ENCODE measurements at regions not wholly inside any gene's neighbourhood (a gene's known extent, or its start where the extent isn't known, plus 50 kb on each side); places are given as distances from the start of the nearest gene placed in this dataset.

DNA sequence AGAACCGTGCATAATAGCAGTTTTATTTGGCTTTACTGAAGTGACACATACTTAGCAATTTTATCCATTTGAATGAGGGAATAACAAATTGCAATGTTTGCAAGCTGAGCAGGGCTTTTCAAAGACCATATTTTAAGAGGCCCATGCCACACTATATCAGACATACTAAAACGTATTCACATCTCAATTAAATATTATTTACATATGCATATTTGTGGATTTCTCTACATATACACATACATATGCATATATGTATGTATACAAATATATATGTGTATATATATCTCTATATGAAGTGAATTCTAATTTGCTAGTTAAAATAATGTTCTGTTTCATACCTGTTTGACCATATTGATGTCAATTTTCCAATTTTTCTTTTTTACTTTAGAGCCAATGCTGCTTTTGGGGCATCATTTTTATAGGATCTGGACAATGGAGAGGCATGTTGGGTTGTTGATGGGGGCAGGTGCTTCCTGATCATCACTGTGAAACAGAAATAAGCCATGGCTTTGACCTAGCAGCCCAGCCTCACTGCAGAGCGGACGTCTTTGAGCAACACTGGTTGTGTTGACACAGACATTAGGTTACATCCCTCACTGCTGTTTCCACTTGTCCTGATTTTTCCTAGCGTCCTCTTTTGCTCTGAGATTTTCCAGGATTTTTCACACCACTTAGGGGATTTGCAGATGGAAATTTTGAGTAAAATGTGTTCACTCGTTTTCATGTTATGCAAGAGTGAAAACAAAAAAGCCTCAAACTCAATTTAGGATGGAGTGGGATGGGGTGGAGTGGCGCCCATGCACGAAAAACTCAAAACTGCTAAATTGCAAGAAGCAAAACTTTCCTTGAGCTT lies 56.9 kb downstream of the RDH14 start:
- no peak for DNase-seq

DNA sequence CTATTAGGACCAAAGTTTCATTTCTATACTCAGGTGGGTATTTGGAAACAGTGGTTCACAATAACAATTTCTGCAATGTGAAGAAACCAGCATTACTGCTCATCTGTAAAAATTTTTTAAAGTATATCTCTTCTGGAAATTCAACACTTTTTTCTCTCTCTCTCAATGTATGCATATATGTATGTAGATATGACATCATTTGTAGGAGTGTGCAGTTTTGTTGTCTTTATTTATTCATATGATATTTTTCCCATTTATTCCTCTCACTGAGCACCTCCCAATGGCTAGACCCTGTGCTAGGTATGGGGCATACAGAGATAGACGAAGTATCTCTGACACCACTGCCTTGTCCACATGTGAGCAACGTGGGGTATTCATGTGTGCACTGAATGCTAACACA lies 58.3 kb downstream of the RDH14 start:
- DNase-seq = no peak

DNA sequence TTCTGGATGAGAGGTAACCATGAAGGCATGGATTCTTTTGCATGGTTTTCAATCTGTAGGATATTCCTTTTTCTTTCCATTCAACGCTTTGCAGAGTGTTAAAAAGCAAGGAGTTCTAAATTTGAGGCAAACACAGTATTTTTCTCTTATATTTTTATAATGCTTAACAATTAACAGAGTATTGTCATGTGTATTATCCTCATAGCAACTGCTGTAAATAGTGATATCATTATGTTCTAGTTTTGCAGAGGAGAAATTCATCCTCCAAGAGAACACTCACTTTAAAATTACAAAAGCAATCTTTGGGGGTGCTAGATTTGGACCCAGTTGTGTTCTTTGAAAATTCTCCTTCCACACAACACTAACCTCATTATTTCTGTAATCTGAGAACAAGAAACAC lies 58.7 kb downstream of the RDH14 start:
- DNase-seq = no peak

DNA sequence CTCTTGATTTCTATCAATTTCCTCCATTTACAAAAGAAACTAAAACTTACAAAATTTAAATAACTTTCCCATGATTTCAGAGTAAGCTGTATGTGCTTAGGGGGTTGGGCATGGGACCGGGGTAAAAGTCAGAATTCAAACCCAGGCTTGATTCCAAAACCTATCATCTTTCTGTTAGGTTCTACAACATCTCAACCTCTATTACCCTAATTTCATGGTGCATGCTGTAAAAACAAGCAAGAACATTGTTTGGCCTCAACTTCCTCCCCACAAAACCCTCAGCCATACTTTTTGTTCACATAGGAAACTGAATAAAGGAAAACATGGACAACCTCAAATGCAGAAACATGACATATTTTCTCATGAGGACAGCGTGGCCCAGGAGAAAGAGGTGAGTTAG lies 59.3 kb downstream of the RDH14 start:
- DNase-seq = no peak

DNA sequence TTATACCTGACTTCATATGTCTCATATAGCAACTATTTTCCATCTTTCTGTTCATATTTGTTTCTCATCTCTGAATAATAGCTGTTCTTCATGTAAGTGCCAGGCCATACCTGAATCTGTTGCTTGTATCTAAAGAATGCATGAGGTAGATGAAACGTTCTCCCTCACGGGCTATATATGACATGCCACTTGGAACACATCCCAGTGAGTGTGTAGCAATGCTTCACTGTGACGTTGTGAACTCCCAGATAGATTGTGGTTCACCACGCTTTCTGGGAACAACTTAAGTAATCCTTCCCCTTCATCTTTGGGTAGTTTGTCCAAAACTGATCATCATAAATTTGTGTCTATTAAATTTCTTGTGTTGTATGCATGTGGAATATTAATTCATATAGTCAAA lies 60.1 kb downstream of the RDH14 start:
- peak; percentile 90 for DNase-seq

DNA sequence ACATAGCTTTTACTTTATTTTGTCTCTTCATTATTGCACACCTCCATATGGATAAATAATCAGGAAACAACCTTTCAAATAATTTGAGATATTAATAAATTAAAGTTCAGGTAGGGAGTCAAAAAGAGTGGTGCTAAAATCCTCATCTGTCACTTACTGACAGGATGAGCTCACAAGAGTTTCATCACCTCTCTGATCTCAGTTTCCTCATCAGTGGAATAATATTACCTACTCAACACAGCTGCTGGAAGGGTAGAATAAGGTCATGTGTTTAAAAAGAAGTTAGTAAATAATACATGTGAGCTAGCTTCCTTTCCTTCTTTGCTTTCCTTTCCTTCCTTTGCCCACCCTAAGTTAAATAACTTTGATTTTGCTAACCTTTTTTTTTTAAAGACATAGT lies 61.9 kb downstream of the RDH14 start:
- DNase-seq = no peak

DNA sequence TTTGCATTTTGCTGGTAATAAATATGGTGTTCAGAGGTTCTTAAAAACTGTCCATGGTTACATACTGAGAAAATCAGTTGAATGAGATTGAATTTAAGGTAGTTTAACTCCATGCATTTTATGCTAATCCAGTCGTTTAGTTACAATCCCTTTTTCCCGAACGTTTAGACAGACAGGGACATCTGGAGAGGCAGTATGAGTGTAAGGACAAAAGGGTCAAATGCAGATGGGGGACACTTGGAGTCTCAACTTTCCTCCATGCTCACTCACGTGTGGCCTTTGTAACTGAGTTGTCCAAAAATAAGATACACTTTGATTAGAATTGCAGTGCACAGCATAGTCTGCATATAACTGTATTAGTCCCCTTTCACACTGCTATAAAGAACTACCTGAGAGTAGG lies 63.9 kb downstream of the RDH14 start:
- DNase-seq = no peak

DNA sequence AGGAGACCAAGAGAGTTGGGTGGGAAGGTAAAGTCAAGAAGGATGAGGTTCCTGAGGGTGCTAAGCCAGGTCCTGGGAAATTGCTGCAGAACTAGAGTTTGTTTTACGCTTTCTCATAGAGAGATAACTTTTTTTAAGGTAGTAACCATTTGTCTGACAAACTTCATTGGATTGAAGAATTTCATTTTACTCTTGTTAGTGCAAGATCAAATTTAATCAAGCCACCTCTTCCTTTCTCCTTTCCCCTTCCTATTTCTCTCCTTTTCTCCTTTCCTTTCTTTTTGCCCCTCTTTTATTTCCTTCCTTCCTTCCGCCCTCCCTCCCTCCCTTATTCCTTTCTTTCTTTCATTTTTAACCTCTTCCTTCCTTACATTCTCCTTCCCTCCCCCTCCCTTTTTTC lies 65.4 kb downstream of the RDH14 start:
- DNase-seq = no peak

DNA sequence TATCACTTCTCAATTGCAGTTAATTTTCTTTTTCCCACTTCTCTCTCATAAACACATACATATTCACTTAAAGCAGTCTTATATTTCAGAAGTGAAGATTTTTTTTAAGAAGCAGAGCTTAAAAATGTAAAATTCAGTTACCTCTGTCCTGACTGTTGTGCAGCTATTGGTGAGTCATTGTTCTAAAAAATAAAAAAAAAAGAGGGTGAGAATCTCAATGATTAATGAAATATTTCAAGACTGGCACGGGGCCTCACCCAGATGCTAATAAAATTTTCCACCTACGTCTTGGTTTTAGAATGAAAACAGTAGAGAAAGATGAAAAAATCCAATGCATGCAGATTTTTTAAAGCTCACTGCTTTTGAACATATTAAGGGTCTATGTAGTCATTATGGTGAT lies 67.7 kb downstream of the RDH14 start:
- no peak for DNase-seq

DNA sequence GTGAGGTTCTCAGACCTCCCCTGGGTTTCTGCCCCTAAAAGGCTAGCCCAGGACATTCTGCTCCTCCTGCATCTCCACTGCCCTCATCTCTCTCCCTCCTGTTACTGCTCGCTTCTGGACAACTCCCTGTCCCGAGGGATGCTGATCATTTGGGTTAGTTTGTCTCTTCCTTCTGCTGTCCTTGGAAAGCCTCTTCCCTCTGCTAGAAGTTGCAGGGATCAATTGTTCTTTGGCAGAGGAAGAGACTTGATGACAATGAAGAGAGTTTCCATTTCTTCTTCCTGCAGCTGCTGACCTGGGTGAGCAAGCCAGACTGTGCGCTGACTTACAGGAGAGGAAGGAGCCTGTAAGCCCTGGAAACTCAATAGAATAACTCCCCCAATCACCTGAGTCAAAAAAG lies 68.9 kb downstream of the RDH14 start:
- no peak for DNase-seq

DNA sequence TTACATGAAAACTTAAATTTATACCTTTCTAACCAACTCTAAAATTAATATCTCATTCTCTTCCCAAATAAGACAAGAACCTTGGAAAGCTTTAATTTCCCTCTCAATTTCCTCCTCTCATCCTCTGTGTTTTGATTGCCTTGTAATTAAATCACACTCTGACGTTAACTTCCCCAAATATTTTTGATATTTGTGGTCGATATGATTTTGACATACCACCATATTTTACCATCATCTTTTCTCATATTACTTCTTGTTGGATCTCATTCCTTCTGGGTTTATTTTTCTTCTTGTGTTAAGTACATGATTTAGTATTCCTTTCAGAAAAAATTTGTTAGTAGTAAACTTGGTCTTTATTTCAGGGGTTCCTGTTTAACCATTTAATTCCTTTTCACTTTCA lies 69.6 kb downstream of the RDH14 start:
- DNase-seq = no peak

DNA sequence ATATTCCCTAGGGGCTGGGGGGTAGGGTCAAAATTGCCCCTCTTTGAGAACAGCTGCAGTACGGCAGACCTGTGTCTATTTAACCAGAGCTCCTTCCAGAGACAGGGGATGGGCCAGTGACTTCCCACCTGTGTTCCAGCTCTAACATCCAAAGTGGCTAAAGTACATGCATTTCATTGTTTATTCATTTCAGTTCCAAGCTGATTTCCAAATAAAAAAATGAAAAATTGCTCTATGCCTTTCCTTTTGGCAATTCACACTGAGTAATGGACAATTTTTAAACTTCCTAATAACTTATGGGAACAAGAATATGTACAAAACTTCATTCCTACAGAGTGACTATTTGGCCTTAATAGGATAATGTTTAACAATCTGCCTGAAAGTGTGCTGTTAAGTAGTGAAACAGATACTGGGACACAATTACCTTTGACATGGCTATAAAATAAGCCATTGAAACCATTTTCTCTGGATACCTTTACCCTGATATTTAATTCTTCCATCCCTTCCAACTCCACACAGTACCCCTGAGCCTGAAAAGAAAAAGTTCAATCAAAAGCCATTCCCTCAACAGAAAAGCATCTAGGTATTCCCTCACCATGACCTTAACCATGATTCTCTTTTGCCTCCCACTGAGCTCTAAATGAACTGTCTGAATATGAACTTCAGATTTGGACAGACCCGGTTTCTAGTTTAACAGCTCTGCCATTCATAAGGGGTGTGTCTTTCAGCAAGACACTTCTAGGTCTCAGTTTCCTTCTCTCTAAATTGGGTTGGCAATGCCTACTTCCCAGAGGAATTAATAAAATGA lies 73.1 kb downstream of the RDH14 start:
- DNase-seq = no peak

DNA sequence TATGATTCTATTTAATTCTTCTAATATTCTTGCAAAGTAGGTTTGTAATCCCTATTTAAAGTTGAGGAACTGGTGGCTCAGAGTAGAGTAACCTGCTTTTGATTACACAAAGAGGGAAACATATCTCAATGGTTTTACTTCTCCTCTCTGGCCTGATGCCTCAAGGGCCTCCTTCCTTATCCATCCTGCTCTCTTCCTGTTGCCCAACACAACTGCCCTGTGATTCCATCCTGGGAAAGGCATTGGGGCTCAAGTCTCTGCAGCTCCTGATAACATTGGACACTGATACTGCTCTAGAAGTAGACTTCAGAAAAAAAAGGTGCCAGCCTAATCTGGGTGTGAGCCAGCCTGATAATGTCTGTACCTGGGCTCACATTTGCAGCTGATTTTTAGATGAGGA lies 75.8 kb downstream of the RDH14 start:
- peak; percentile 59 for DNase-seq

DNA sequence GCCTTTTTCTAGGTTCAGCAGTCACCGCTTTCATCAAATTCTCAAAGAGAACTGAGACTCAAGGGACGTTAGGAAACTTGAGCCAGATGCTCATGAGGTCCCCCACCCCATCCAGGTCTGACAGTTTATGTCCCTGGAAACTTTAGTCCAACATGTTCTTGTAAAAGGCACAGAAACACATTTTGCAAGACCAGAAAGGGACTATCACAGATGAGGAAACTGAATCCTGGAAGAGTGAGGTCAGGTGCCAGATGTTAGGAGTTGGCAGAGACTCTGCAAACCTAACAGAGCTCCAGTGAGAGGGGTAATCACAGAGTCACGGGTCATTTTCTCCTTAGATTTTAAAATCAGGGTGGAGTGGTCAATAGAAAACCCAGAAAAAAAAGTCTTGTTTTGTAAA lies 76.6 kb downstream of the RDH14 start:
- no peak for DNase-seq

DNA sequence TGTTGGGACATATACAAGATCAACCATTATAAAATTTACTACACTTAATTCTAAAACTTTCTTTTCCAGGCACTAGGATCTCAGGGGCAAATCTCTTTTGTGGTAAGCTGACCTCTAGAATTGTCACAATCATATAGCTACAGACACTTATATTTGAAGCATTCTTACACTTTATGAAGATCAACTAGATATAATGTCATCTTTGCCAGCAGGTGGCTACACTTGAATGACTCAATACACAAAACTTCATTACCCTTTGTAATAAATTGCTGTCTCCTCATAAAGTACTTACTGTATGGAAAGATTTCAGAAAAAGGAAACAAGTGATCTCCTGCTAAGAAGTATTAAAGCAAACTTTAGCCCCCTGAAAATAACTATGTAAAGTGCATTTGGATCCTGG lies 77.8 kb downstream of the RDH14 start:
- DNase-seq = no peak

DNA sequence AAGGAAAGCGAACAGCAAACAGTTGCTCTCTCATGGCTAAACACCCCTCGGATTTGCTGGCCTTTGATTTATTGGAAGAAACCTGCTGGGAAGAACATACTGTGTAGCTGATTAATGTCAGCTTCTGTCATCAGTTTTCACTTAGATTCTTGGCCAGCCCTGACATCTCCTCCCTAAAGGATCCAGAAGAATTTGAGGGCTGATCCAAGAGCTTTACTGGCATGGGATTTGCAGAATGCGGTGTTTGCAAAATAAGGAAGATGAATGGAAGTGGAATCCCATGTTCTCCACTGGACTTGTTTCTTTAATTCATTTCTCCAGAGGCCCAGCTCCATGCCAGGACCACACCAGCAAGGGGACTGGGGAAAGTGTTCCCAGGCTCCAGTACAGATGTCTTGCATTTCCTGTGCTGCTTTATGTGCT lies 80.5 kb downstream of the RDH14 start:
- no peak for DNase-seq

DNA sequence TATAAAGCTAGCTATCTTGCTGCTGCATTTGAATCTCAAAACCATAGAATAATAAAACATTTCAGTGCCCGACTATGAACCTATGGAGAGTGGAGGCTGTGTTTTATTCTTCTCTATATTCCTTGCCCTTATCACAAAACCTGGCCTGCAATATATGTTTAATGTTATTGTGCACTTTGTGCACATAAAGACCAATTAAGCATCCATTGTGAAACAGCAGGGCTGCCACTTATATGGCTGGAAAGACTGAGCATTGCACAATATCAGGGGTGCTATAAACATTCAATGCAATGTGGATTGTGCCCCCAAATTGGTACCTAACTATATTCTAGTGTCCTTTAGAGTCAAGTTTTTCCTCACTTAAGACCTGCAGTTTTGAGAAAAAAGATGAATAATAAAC lies 83.2 kb downstream of the RDH14 start:
- DNase-seq = no peak

DNA sequence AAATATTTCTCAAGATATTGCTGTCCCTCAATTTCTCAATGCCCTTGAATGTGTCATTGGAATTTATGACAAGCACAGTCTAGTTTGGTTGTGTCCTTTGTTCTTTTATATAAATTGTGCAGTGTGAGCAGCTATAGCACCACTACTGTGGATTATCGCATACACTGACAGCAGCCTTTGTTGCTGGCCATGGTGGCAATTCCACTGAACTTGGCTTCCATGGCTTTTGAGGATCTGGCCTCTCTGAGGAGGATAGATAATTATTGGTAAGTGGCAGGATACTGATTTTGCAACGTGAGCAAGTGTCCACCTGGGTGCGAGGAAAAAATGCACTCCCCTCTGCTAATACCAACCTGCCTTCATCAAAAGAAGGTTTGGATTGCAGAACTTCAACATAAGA lies 84.0 kb downstream of the RDH14 start:
- DNase-seq = no peak

DNA sequence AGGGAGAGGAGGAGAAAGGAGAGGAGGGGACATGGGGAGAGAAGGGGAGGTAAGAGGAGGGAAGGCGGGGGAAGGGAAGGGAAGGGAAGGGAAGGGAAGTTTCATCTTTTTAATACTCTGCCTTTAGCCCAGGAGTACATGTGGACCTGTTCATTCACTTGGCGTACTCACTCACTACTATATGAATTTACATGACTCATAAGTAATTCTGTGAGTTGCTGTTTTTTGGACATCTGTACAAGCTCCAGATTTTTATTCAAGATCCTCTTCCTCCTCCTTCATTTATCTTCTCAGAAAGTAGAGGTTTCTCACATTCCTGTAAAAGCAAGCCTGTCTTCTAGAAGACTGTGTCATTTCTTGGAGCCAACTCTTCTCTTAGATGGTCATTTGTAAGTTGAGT lies 84.6 kb downstream of the RDH14 start:
- DNase-seq = no peak

DNA sequence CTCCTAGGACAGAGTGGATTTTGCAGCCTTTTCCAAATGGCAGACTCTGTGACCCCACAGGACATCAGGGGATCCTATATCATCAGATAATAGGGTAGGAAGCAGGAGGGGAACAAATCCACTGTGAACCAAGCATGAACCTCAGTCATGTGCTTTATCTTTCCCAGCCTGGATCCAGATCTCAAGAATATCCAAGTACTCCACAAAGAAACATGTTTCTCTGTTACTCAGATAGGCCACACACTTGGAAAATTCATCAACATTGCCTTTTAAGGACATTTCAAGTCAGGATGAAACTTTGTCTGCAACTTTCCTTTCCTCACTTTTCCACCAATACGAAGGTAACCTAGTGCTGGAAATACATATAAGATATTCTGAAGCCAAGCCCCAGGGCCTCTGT lies 85.8 kb downstream of the RDH14 start:
- DNase-seq = no peak

DNA sequence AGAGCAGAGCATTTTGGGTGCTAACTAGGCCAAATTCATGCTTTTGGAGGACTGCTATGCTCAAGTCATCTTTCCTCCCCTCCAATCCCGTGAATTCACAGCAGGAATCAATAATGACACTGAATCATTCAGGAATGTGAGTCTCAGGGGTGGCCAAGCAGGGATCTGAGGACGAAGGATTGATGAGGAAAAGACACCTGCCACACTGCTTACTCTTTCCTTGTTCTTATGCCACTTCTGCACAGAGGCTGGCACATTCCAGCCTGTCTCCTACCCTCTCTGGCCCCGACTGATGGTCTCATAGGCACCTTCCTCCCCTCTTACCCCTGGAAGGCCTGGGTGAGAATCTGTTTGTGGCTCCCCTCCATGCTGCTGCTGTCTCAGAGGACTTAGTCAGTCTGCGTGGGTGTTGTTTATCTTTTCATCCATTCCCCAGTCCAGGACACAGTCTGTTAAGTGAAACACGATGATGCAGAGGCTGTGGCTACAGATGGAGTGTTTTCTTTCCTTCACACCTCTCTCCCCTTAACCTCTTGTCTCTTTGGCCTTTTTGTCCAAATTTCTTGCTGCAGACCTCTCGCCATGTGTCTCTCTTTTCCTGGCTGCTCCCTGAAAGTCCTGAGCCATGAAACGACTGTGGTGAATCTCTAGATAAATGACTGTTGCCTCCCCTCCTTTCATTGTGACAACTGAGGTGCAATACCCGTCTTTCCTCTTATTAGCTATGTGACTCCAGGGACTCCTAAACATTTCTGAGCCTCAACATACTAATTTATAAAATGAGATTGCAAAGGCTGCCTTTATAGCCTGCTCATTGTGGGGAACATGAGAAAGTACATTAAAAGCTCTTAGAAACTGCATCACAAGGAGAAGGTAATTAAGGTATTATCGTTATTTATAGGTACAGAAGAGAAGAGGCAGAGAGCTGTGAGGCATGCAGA lies 86.9 kb downstream of the RDH14 start:
- DNase-seq = peak; percentile 40

DNA sequence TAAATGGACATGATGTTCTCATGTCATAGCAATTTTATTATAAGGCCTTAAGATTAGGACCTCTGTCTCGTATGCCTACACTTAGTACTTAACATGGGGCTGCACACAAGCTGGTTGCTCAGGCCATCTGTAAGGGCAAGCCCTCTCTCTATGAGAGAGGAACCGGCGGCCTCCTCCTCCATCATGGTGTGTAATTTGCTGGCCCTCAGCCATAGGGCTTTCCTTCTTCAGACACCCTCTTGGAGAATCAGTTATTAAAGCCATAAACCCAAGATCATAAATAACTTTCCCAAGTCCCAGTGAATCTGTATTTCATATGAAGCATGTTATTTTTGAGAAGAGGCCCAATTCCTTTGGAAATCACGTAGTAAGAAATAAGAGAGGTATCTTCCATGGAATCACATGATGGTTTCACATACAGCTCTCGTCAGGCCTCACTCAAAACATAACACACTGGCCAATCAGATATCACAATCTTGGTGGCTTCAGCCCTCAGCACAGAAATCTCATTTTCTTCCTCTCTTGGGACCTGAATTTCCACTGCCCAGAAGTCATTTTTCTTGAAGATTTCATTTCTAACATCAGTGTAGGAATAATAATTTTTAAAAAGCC lies 92.6 kb downstream of the RDH14 start:
- DNase-seq = no peak

DNA sequence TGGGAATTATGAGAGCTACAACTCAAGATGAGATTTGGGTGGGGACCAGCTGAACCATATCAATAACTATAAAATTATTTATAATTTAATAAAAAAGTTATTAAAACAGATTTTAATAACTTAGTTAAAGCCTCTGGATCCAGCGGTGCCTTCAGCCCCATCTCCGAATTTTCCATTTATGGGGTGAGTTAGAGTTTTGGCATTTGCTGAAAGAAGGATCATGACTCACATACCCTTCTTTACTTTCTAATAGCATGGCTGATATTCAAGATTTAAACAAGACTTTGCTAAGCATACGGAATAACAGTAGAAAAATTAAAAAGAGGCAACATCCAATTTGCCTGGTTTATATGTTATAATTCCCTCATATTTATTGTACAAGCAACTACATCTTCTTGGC lies 94.5 kb downstream of the RDH14 start:
- DNase-seq = no peak

Measured in NCI-H226 (cell line).